ENCODE measurements at regions not wholly inside any gene's neighbourhood (a gene's known extent, or its start where the extent isn't known, plus 50 kb on each side); places are given as distances from the start of the nearest gene placed in this dataset.
A peak's percentile ranks its signal among the peaks of the same experiment; 100 is the strongest.

- TF ChIP-seq POLR2AphosphoS5 (IDR thresholded peaks at IDR 0.05; ENCODE audit: low read depth, low read length) (no peak), TCF12 (IDR thresholded peaks at IDR 0.05) (no peak), EP300 (IDR thresholded peaks at IDR 0.05; ENCODE audit: borderline replicate concordance in 1 of 2, low read depth in 1 of 2, low read length in 1 of 2) (peak in 1 of 2 experiments; percentile 66; a peak in 2 of 4 replicates)
Observed at GRCh38 chr9:89666950-89667349, 62.1 kb downstream of the GADD45G start.

Data from SK-N-SH (cell line).